IMR-90 (cell line): ENCODE measurements at regions not wholly inside any gene's neighbourhood (a gene's known extent, or its start where the extent isn't known, plus 50 kb on each side); places are given as distances from the start of the nearest gene placed in this dataset.

ENCODE experiments used
- ATAC-seq: fragments of 200-7000 bp; cut with Tn5 transposase; 2 replicates; pipeline ENCODE4 v1.9.1; 2020; ENCODE audit warnings: low read depth, mild to moderate bottlenecking, moderate library complexity
- BruUV-seq: library from RNA; stranded (reverse); fragments of 400-500 nt; replicated peaks from 2 replicates; lab custom pipeline; 2021; lab: Mats Ljungman, UMichigan
- CTCF ChIA-PET: fragments of 300-600 bp; formaldehyde crosslinking; extraction: SDS; loops from one replicate; lab custom pipeline; 2021; ENCODE audit warnings: antibody characterized with exemption; lab: Yijun Ruan, JAX
- POLR2A ChIA-PET: fragments of 300-600 bp; sonication (Branson Sonifier 250); formaldehyde crosslinking; loops from one replicate; lab custom pipeline; 2022; ENCODE audit warnings: antibody characterized with exemption; ENCODE audit not compliant: unreplicated experiment; lab: Charles Lee
- DNase-seq: peaks from one replicate; pipeline ENCODE4 v3.0.0; 2013
- H2AFZ ChIP-seq: replicated peaks from 2 replicates; pipeline ENCODE3; 2013; ENCODE audit warnings: low read length, mild to moderate bottlenecking; ENCODE audit not compliant: poor library complexity
- H2AK5ac ChIP-seq: 2 replicates; pipeline ENCODE4 v1.6.1; 2013; ENCODE audit warnings: low read depth, low read length, inconsistent platforms
- H2AK9ac ChIP-seq: replicated peaks from 2 replicates; pipeline ENCODE3; 2013; ENCODE audit warnings: mild to moderate bottlenecking, low read depth, low read length, moderate library complexity; ENCODE audit not compliant: poor library complexity
- H2BK120ac ChIP-seq: 2 replicates; pipeline ENCODE4 v1.6.1; 2013; ENCODE audit warnings: low read depth, low read length, inconsistent platforms
- H2BK15ac ChIP-seq: 3 replicates; pipeline ENCODE4 v1.6.1; 2013; ENCODE audit warnings: low read depth, low read length, inconsistent platforms
- H2BK20ac ChIP-seq: 2 replicates; pipeline ENCODE4 v1.6.1; 2013; ENCODE audit warnings: low read depth, mild to moderate bottlenecking, inconsistent platforms, low read length, moderate library complexity
- H2BK5ac ChIP-seq: 2 replicates; pipeline ENCODE4 v1.6.1; 2013; ENCODE audit warnings: mild to moderate bottlenecking, low read depth, low read length, inconsistent platforms; ENCODE audit not compliant: poor library complexity, severe bottlenecking
- H3K14ac ChIP-seq: replicated peaks from 2 replicates; pipeline ENCODE4 v1.6.1; 2013; ENCODE audit warnings: low read depth, low read length, inconsistent platforms
- H3K18ac ChIP-seq: 2 replicates; pipeline ENCODE4 v1.6.1; 2013; ENCODE audit warnings: low read depth, low read length, control low read depth
- H3K23ac ChIP-seq: 2 replicates; pipeline ENCODE4 v1.6.1; 2013; ENCODE audit warnings: low read depth, low read length, inconsistent platforms
- H3K27ac ChIP-seq: 2 replicates; pipeline ENCODE4 v1.5.1; 2013; ENCODE audit warnings: mild to moderate bottlenecking, control low read depth, low read length; ENCODE audit not compliant: insufficient read depth
- H3K27me3 ChIP-seq: 2 replicates; pipeline ENCODE4 v1.6.1; 2013; ENCODE audit warnings: low read length; ENCODE audit not compliant: control insufficient read depth, insufficient read depth
- H3K36me3 ChIP-seq: 2 replicates; pipeline ENCODE4 v1.6.1; 2013; ENCODE audit warnings: low read length, mixed read lengths; ENCODE audit not compliant: control insufficient read depth, insufficient read depth
- H3K4ac ChIP-seq: 2 replicates; pipeline ENCODE4 v1.6.1; 2013; ENCODE audit warnings: low read depth, low read length, inconsistent platforms
- H3K4me1 ChIP-seq: 2 replicates; pipeline ENCODE4 v1.6.1; 2013; ENCODE audit warnings: low read length, mixed read lengths; ENCODE audit not compliant: control insufficient read depth, insufficient read depth
- H3K4me2 ChIP-seq: 2 replicates; pipeline ENCODE4 v1.6.1; 2013; ENCODE audit warnings: low read depth, mild to moderate bottlenecking, control low read depth, low read length, moderate library complexity
- H3K4me3 ChIP-seq: 2 replicates; pipeline ENCODE4 v1.5.1; 2013; ENCODE audit warnings: low read depth, mild to moderate bottlenecking, control low read depth, low read length, moderate library complexity; ENCODE audit not compliant: insufficient read depth
- H3K56ac ChIP-seq: 2 replicates; pipeline ENCODE4 v1.6.1; 2013; ENCODE audit warnings: low read length, inconsistent platforms; ENCODE audit not compliant: insufficient read depth; ENCODE audit errors: extremely low read depth
- H3K79me1 ChIP-seq, 2 experiments: 2 replicates each; pipeline ENCODE4 v1.6.1; 2013; ENCODE audit warnings: low read length in 2 of 2, inconsistent platforms in 1 of 2, low read depth in 1 of 2
- H3K9ac ChIP-seq: 2 replicates; pipeline ENCODE4 v1.6.1; 2013; ENCODE audit warnings: low read depth, low read length, control low read depth
- H3K9me1 ChIP-seq: 2 replicates; pipeline ENCODE4 v1.6.1; 2013; ENCODE audit warnings: low read length, inconsistent platforms; ENCODE audit not compliant: insufficient read depth
- H3K9me3 ChIP-seq: 2 replicates; pipeline ENCODE4 v1.6.1; 2013; ENCODE audit warnings: low read length; ENCODE audit not compliant: control insufficient read depth, insufficient read depth
- H4K20me1 ChIP-seq: 2 replicates; pipeline ENCODE4 v1.6.1; 2013; ENCODE audit warnings: low read length, inconsistent platforms; ENCODE audit not compliant: insufficient read depth
- H4K5ac ChIP-seq: 2 replicates; pipeline ENCODE4 v1.6.1; 2013; ENCODE audit warnings: mild to moderate bottlenecking, low read depth, low read length, control low read depth
- H4K8ac ChIP-seq, 2 experiments: 2 replicates each; pipeline ENCODE4 v1.6.1; 2013; ENCODE audit warnings: low read depth in 2 of 2, low read length in 2 of 2, control low read depth in 1 of 2, inconsistent platforms in 1 of 2
- H4K91ac ChIP-seq: 2 replicates; pipeline ENCODE4 v1.6.1; 2013; ENCODE audit warnings: low read depth, low read length, inconsistent platforms; ENCODE audit not compliant: insufficient read depth
- BHLHE40 ChIP-seq: fragments of 150-350 bp; IDR thresholded peaks from 2 replicates; pipeline ENCODE4 v1.6.1; 2016; ENCODE audit warnings: mild to moderate bottlenecking, low read depth, low read length
- CEBPB ChIP-seq: IDR thresholded peaks from 2 replicates; pipeline ENCODE4 v1.6.1; 2012; ENCODE audit warnings: low read depth, low read length, improper control_type of control experiment
- FOS ChIP-seq: fragments of 150-350 bp; IDR thresholded peaks from 2 replicates; pipeline ENCODE4 v1.6.1; 2016; ENCODE audit warnings: low read depth, low read length
- MAFK ChIP-seq: IDR thresholded peaks from 2 replicates; pipeline ENCODE4 v1.6.1; 2012; ENCODE audit warnings: low read depth, low read length, improper control_type of control experiment
- MAZ ChIP-seq: IDR thresholded peaks from 2 replicates; pipeline ENCODE4 v1.6.1; 2012; ENCODE audit warnings: low read depth, mild to moderate bottlenecking, low read length, improper control_type of control experiment, moderate library complexity, borderline replicate concordance
- MXI1 ChIP-seq: IDR thresholded peaks from 2 replicates; pipeline ENCODE4 v1.6.1; 2012; ENCODE audit warnings: low read depth, mild to moderate bottlenecking, low read length, moderate library complexity, borderline replicate concordance
- NFE2L2 ChIP-seq: fragments of 150-350 bp; IDR thresholded peaks from 2 replicates; pipeline ENCODE4 v1.6.1; 2016; ENCODE audit warnings: low read depth, mild to moderate bottlenecking, low read length
- POLR2A ChIP-seq: IDR thresholded peaks from 2 replicates; pipeline ENCODE4 v1.6.1; 2012; ENCODE audit warnings: mild to moderate bottlenecking, low read depth, low read length
- RAD21 ChIP-seq: IDR thresholded peaks from 2 replicates; pipeline ENCODE4 v1.6.1; 2012; ENCODE audit warnings: low read length, improper control_type of control experiment
- RCOR1 ChIP-seq: IDR thresholded peaks from 2 replicates; pipeline ENCODE4 v1.6.1; 2012; ENCODE audit warnings: mild to moderate bottlenecking, low read length, improper control_type of control experiment; ENCODE audit not compliant: insufficient replicate concordance
- RFX5 ChIP-seq: IDR thresholded peaks from 2 replicates; pipeline ENCODE4 v1.8.0; 2012; ENCODE audit warnings: low read depth, mild to moderate bottlenecking, low read length, moderate library complexity
- SMC3 ChIP-seq: fragments of 150-350 bp; IDR thresholded peaks from 2 replicates; pipeline ENCODE4 v1.6.1; 2016; ENCODE audit warnings: low read depth, mild to moderate bottlenecking, antibody characterized with exemption, low read length, moderate library complexity
- WGBS, 2 experiments: methylation state at CpG; one replicate each; pipeline versions ENCODE4 v1.1.5 to v1.1.7; 2013; ENCODE audit warnings: missing lambda C conversion rate in 2 of 2; ENCODE audit not compliant: insufficient read length in 1 of 2; ENCODE audit errors: extremely low coverage in 2 of 2; 5-methylcytosine and 5-hydroxymethylcytosine counted together
- dilution Hi-C: fragments of 300-500 bp; cut with HindIII; formaldehyde crosslinking; loops from one replicate; pipeline ENCODE4 v1.14.3; 2018; ENCODE audit warnings: low sequenced_read_pairs; ENCODE audit not compliant: unreplicated experiment
- in situ Hi-C: fragments of 300-500 bp; cut with MboI; formaldehyde crosslinking; loops from 3 replicates; pipeline ENCODE4 v1.14.3; 2019; ENCODE audit warnings: low sequenced_read_pairs, inconsistent platforms, mixed read lengths
- intact Hi-C: fragments of 100-400 bp; cut with micrococcal nuclease; formaldehyde crosslinking; loops from 2 replicates; pipeline ENCODE4 v1.10.0; 2022

GRCh38 chr5:117652036-117652957 lies 1077.7 kb upstream of the SEMA6A start (continued):
- TF ChIP-seq FOS: no peak

DNA sequence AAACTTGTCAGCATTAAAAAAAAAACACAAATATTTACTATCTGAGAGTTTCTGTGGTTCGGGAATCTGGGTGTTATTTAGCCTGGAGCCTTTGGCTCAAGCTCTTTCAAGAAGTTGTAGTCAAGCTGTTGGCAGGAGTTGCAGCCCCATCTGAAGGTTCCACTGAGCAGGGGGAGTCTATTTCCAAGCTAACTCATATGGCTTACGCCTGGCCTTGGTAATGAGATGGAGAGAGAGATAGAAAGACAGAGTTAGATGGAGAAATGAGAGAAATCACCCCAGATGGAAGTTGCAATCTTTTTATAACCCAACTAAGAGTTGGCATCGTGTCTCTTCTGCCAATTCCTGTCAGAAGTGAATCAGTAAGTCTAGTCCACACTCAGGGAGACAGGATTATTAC lies 1075.2 kb upstream of the SEMA6A start:
- Histone ChIP-seq H2AK9ac (no peak overlapping the region), H3K56ac (no peak overlapping the region), H3K27me3 (no peaks in the 10 kb centered on the region), H2BK5ac (no peak overlapping the region), H2BK20ac (no peak overlapping the region), H3K4me2 (no peak overlapping the region), H4K8ac (no peak overlapping the region), H3K4me3 (no peak overlapping the region), H4K20me1 (no peaks in the 10 kb centered on the region), H3K4me1 (no peaks in the 10 kb centered on the region), H3K36me3 (no peaks in the 10 kb centered on the region), H3K9me3 (no peaks in the 10 kb centered on the region), H3K18ac (no peak overlapping the region), H4K5ac (no peak overlapping the region), H3K9me1 (no peaks in the 10 kb centered on the region), H3K23ac (no peak overlapping the region), H2AK5ac (no peak overlapping the region), H3K79me1 (no peaks in the 10 kb centered on the region), H3K9ac (no peak overlapping the region), H2BK15ac (no peak overlapping the region), H3K27ac (no peak overlapping the region), H2AFZ (no peak overlapping the region), H3K14ac (no peak overlapping the region), H2BK120ac (no peak overlapping the region), H3K4ac (no peak overlapping the region), H4K91ac (no peak overlapping the region)
- ATAC-seq (no peak), DNase-seq (no peak)
- TF ChIP-seq BHLHE40: no peak
- TF ChIP-seq FOS: no peak
- no peak for TF ChIP-seq NFE2L2
- no peak for TF ChIP-seq MAZ
- TF ChIP-seq RCOR1: no peak
- no peak for TF ChIP-seq SMC3
- TF ChIP-seq POLR2A: no peak
- TF ChIP-seq MXI1: no peak
- no peak for TF ChIP-seq RAD21
- no peak for TF ChIP-seq RFX5
- no peak for TF ChIP-seq MAFK
- no peak for TF ChIP-seq CEBPB
- no TSS peak for BruUV-seq
- dilution Hi-C loops (no loop called here), in situ Hi-C loops (no loop called here), intact Hi-C loops (no loop called here)
- CTCF ChIA-PET: no interaction called here
- POLR2A ChIA-PET: no interaction called here
- 27% methylated on average over 2 of the region's 3 CpGs; no CpG with 5 or more reads in 1 of the 2 experiments for WGBS, 2 experiments
